Endothelial cell of umbilical vein (primary cell): ENCODE measurements at regions not wholly inside any gene's neighbourhood (a gene's known extent, or its start where the extent isn't known, plus 50 kb on each side); places are given as distances from the start of the nearest gene placed in this dataset.

Experiments used
- BruUV-seq: library from RNA; stranded (reverse); fragments of 400-500 nt; replicated peaks from 2 replicates; lab custom pipeline; 2021; lab: Mats Ljungman, UMichigan
- CTCF ChIA-PET: fragments of 300-600, 350-600 bp; sonication (Branson Sonifier 250); formaldehyde crosslinking; loops from one replicate; lab custom pipeline; 2021; ENCODE audit warnings: antibody characterized with exemption, inconsistent platforms; lab: Charles Lee
- POLR2A ChIA-PET: fragments of 300-600, 350-600 bp; sonication (Branson Sonifier 250); formaldehyde crosslinking; loops from one replicate; lab custom pipeline; 2021; ENCODE audit warnings: antibody characterized with exemption, inconsistent platforms; lab: Charles Lee
- DNase-seq: peaks from one replicate; pipeline ENCODE4 v3.0.0-alpha.2; 2011; ENCODE audit warnings: low read depth, low spot score
- FAIRE-seq: peaks from 2 replicates; lab custom pipeline; 2011; peaks lifted over from hg19 to GRCh38; lab: Jason Lieb, UNC
- H2AFZ ChIP-seq: 2 replicates; pipeline ENCODE4 v1.6.0; 2012; ENCODE audit warnings: low read depth, low read length, control low read depth, inconsistent platforms
- H3K27ac ChIP-seq: 2 replicates; pipeline ENCODE4 v1.5.1; 2011; ENCODE audit warnings: low read depth, mild to moderate bottlenecking, control low read depth, low read length, moderate library complexity; ENCODE audit not compliant: insufficient read depth
- H3K27me3 ChIP-seq, 2 experiments: 2 replicates each; pipeline versions ENCODE4 v1.6.0 to v1.6.1; 2011; ENCODE audit warnings: low read length in 2 of 2, mixed read lengths in 1 of 2; ENCODE audit not compliant: control insufficient read depth in 2 of 2, insufficient read depth in 2 of 2
- H3K36me3 ChIP-seq, 2 experiments: 2 replicates in 1 of 2; 3 replicates in 1 of 2; pipeline ENCODE4 v1.5.1; 2011; ENCODE audit warnings: low read length in 2 of 2, mild to moderate bottlenecking in 1 of 2, moderate library complexity in 1 of 2; ENCODE audit not compliant: control insufficient read depth in 2 of 2, insufficient read depth in 2 of 2; ENCODE audit errors: extremely low read depth in 1 of 2
- H3K4me1 ChIP-seq: 3 replicates; pipeline ENCODE4 v1.5.1; 2011; ENCODE audit warnings: mild to moderate bottlenecking, low read length; ENCODE audit not compliant: control insufficient read depth, insufficient read depth; ENCODE audit errors: extremely low read depth
- H3K4me2 ChIP-seq: 2 replicates; pipeline ENCODE4 v1.6.1; 2011; ENCODE audit warnings: low read length, control low read depth, mixed read lengths; ENCODE audit not compliant: insufficient read depth
- H3K4me3 ChIP-seq, 3 experiments: fragments of 200-600 bp in 1 of 3; sonication (generic), shearing (Covaris generic) in 1 of 3; replicated peaks in 1 of 3; 2 replicates each; pipeline ENCODE4 v1.5.1; 2011 to 2016; ENCODE audit warnings: control low read depth in 3 of 3, low read length in 3 of 3, mild to moderate bottlenecking in 2 of 3, inconsistent platforms in 1 of 3, low read depth in 1 of 3, moderate library complexity in 1 of 3; ENCODE audit not compliant: insufficient read depth in 1 of 3
- H3K79me2 ChIP-seq: 2 replicates; pipeline ENCODE4 v1.6.0; 2012; ENCODE audit warnings: low read length, inconsistent platforms; ENCODE audit not compliant: control insufficient read depth, insufficient read depth
- H3K9ac ChIP-seq: replicated peaks from 2 replicates; pipeline ENCODE3; 2011; ENCODE audit warnings: low read length, control low read depth; ENCODE audit not compliant: insufficient read depth; ENCODE audit errors: extremely low read depth
- H3K9me1 ChIP-seq: replicated peaks from 3 replicates; pipeline ENCODE4 v1.6.0; 2011; ENCODE audit warnings: mild to moderate bottlenecking, low read length; ENCODE audit not compliant: control insufficient read depth, insufficient read depth; ENCODE audit errors: extremely low read depth
- H3K9me3 ChIP-seq: replicated peaks from 2 replicates; pipeline ENCODE4 v1.5.1; 2012; ENCODE audit warnings: low read length, inconsistent platforms; ENCODE audit not compliant: control insufficient read depth, insufficient read depth
- H4K20me1 ChIP-seq: replicated peaks from 2 replicates; pipeline ENCODE3; 2011; ENCODE audit warnings: mild to moderate bottlenecking, low read length; ENCODE audit not compliant: control insufficient read depth, insufficient read depth; ENCODE audit errors: extremely low read depth
- CTCF ChIP-seq, 2 donors: IDR thresholded peaks; 1 replicate in 1 of 2; 2 replicates in 1 of 2; pipeline ENCODE4 v1.5.1; 2011; ENCODE audit warnings: low read length in 2 of 2, mild to moderate bottlenecking in 2 of 2, moderate library complexity in 2 of 2, control low read depth in 1 of 2, inconsistent platforms in 1 of 2, low read depth in 1 of 2; ENCODE audit not compliant: insufficient read depth in 1 of 2; ENCODE audit errors: extremely low read depth in 1 of 2
- EZH2 ChIP-seq: IDR thresholded peaks from 2 replicates; pipeline ENCODE4 v1.6.1; 2012; ENCODE audit warnings: borderline replicate concordance, low read depth, mild to moderate bottlenecking, moderate library complexity, low read length, inconsistent platforms; ENCODE audit not compliant: severe bottlenecking
- FOS ChIP-seq: IDR thresholded peaks from 2 replicates; pipeline ENCODE4 v1.6.1; 2011; ENCODE audit warnings: mild to moderate bottlenecking, low read length, moderate library complexity, borderline replicate concordance; ENCODE audit not compliant: insufficient read depth
- GATA2 ChIP-seq: IDR thresholded peaks from 2 replicates; pipeline ENCODE4 v1.7.0; 2011; ENCODE audit warnings: low read depth, mild to moderate bottlenecking, moderate library complexity, mixed read lengths, low read length; ENCODE audit not compliant: insufficient read length, insufficient read depth
- JUN ChIP-seq: IDR thresholded peaks from 2 replicates; pipeline ENCODE4 v1.6.1; 2011; ENCODE audit warnings: borderline replicate concordance, low read depth; ENCODE audit not compliant: insufficient read length, insufficient read depth
- MYC ChIP-seq: IDR thresholded peaks from one replicate; pipeline ENCODE4 v1.6.1; 2011; ENCODE audit warnings: mild to moderate bottlenecking, low read depth, low read length
- POLR2A ChIP-seq: IDR thresholded peaks from 2 replicates; pipeline ENCODE4 v1.6.1; 2012; ENCODE audit warnings: low read depth, mild to moderate bottlenecking, control low read depth, low read length
- POLR2AphosphoS5 ChIP-seq: IDR thresholded peaks from 2 replicates; pipeline ENCODE4 v1.6.1; 2012; ENCODE audit warnings: low read depth, mild to moderate bottlenecking, control low read depth, low read length, moderate library complexity; ENCODE audit not compliant: insufficient read depth
- dilution Hi-C: fragments of 300-500 bp; cut with MboI; formaldehyde crosslinking; loops from one replicate; pipeline ENCODE4 v1.15.0; 2019; ENCODE audit warnings: low sequenced_read_pairs; ENCODE audit not compliant: extremely low pct_ligation_motif_present
- intact Hi-C: fragments of 100-400 bp; cut with micrococcal nuclease; formaldehyde crosslinking; loops from one replicate; pipeline ENCODE4 v1.10.0; 2022
- TF ChIP-seq, protein P1 (sequence below): IDR thresholded peaks from 2 replicates; pipeline ENCODE4 v1.6.1; 2011; ENCODE audit not compliant: insufficient read depth, insufficient read length

DNA sequence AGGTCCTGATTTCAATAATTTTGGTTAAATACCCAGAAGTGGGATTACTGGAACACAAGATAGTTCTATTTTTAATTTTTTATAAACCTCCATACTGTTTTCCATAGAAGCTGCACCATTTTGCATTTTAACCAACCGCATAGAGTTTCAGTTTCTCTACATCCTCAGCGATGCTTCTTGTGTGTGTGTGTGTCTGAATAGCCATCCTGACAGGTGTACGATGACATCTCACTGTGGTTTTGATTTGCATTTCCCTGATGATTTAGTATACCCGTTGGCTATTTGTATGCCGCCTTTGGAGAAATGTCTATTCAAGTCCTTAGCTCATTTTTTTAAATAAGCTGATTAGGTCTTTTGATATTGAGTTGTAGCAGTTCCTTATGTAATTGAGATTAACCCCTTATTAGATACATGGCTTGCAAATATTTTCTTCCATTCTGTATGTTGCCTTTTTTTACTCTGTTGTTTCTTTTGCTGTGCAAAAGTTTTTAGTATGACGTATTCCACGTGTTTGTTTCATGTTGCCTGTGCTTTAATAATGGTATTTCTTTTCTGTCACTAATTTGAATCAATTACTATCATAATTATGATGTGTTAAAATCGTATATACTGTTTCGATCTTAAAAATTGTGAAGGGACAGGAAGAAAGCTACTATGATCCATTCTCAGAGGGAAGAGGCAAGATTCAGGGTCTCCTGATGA lies 227.2 kb upstream of the MON1B start:
- H3K4me3 ChIP-seq, result no peak overlapping the region
- FAIRE-seq (no peak), DNase-seq (no peak)
- ChIA-PET POLR2A (no interaction called here), CTCF (no interaction called here)
- H3K4me1 ChIP-seq, result no peaks in the 10 kb centered on the region
- no peaks in the 10 kb centered on the region for H3K36me3 ChIP-seq
- no peaks in the 10 kb centered on the region for H3K9me3 ChIP-seq
- TF ChIP-seq POLR2A (no peak), GATA2 (no peak), MYC (no peak), POLR2AphosphoS5 (no peak)
- TF ChIP-seq, protein P1, sequence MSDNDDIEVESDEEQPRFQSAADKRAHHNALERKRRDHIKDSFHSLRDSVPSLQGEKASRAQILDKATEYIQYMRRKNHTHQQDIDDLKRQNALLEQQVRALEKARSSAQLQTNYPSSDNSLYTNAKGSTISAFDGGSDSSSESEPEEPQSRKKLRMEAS, result no peak
- no peaks in the 10 kb centered on the region for H3K27me3 ChIP-seq
- no peaks in the 10 kb centered on the region for H4K20me1 ChIP-seq
- dilution Hi-C loops, result no loop called here
- no peak overlapping the region for H3K27ac ChIP-seq
- H2AFZ ChIP-seq, result no peak overlapping the region
- H3K4me2 ChIP-seq, result no peak overlapping the region
- no peaks in the 10 kb centered on the region for H3K79me2 ChIP-seq
- BruUV-seq, result no TSS peak
- no peak overlapping the region for H3K9ac ChIP-seq
- no peaks in the 10 kb centered on the region for H3K9me1 ChIP-seq
- intact Hi-C loops, result no loop called here

DNA sequence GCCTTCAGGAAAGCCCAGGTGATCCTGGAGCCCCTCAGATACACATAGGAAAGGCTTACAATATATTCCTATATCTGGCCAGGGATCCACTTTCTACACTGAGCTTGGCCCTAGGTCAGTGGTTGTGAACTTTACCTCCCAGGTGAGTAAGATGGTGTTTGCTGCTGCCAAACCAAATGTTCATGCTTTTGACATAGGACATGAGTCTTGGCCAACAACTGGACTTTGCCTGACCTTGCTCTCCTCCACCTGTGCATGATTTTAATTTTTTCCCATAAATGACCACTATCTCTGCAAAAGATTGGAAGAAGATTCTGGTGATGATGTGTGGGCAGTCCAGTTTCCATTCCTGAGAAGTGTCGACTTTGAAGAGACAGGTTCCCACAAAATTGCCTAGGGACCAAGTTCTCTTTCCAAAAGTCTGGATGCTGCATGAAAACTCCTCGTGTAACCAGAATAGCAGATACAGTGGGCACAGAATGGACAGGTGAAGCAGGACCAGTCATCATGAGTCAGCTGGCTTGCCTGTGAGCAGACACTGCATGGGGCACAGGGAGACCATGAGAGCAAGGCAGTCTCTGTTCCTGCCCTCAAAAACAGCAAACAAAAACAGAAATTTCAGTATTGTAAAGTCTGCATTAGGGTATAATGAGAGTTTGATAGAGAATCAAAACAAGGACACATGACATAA lies 226.4 kb upstream of the MON1B start:
- POLR2A ChIA-PET, result no interaction called here
- intact Hi-C loops (no loop called here), dilution Hi-C loops (no loop called here)
- Histone ChIP-seq H2AFZ (no peak overlapping the region), H4K20me1 (no peaks in the 10 kb centered on the region), H3K4me1 (no peaks in the 10 kb centered on the region), H3K9me1 (no peaks in the 10 kb centered on the region), H3K27ac (no peak overlapping the region), H3K4me3 (no peak overlapping the region), H3K9me3 (no peaks in the 10 kb centered on the region), H3K36me3 (no peaks in the 10 kb centered on the region), H3K27me3 (no peaks in the 10 kb centered on the region), H3K4me2 (no peak overlapping the region), H3K79me2 (no peaks in the 10 kb centered on the region), H3K9ac (no peak overlapping the region)
- FAIRE-seq (no peak), DNase-seq (no peak)
- BruUV-seq, result no TSS peak
- TF ChIP-seq JUN (no peak), CTCF (IDR thresholded peaks at IDR 0.05; ENCODE audit: extremely low read depth in 1 of 2, insufficient read depth in 1 of 2, low read depth in 1 of 2, low read length in 2 of 2) (no peak), POLR2A (no peak), EZH2 (no peak), POLR2AphosphoS5 (no peak), GATA2 (no peak), MYC (no peak), FOS (no peak)
- TF ChIP-seq, protein P1, result no peak
- CTCF ChIA-PET, result no interaction called here
